Amygdala (tissue), 56 donors: ENCODE measurements at regions not wholly inside any gene's neighbourhood (a gene's known extent, or its start where the extent isn't known, plus 50 kb on each side); places are given as distances from the start of the nearest gene placed in this dataset.
"Not testable (repeated sequence)": the region's sequence is repeated elsewhere in the genome, so short reads cannot be mapped to it uniquely, and the experiment has no call there.

Experiments
- DNase-seq, 56 donors: peaks; one replicate each; lab custom pipeline; 2025; lab: John Stamatoyannopoulos, UW

DNA sequence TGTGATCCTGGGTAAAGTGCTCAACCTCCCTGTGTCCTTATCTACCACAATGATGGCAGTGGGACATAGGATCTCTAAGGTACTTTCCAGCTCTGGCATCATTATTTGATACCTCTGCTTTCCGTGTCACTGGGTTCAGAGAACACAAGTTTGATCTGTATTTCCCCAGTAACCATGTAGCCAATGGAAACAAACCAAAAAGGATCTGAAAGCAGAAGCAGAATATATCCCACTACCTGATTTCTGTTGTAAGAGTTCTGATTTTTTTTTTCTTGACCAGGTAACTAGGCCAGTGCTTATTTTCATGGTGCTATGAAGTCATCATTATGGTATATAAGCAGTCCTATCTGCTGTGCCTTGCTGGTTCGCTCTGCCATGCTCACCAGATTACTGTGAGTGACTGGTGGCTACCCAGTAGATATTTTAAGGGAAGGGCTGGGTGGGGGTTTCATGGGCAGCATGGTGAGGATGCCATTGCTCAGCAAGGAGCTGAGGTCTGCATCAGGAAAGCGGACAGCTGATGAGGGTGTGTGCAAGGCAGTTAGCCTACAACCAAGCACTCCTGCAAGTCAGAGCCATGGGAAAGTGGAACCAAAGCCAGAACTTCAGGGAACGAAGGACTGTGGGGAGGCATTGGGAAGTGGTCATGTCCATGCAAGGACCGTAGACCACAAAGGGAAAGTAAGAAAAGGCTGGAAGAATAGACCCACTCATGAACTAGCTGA, 104.9 kb upstream of the EDEM3 start:
- no peak for DNase-seq

DNA sequence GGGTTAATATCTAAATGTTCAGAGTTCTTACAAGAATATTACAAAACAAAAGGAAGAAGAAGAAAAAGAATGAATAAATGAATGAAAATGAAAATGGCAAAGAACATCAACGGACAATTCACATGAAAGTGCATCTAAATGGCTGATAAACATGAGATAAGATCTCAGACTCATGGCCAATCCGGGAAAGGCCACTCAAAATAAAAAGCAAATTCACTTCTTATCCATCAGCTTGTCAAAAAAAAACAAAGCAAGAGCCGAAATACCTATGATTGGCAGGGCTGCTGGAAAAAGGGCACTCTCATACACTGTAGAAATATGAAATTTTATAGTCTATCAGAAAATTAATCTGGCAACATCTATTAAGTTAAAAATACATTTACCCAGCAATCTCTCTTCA, 103.6 kb upstream of the EDEM3 start:
- no peak for DNase-seq

DNA sequence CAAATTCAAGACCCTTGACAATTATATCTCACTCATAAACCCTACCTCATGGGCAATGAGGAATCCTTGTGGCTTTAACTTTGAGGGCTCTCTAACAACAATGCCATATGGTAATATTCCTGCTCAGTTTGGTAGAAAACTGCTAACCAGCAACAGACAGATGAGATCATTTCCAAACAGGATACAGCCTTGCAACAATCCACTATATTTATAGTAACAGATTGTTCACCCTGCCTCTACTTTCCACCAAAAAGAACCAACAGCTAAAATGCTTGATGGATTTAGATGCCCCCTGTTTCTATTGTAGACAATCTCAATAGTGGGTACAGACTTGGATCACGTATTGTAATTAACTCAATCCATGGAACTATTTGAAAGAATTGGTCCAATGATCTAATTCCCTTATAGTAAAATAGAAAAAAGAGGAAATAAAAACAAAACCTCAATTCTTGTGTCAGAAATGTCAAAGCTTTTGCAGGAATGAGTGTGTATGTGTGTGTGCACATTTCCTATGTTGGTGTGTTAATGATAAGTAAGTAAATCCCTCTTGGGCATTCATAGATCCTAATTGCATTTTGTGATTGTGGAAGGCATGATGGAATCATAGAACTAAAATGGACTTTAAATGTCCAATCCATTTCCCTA, 100.0 kb upstream of the EDEM3 start:
- no peak for DNase-seq

DNA sequence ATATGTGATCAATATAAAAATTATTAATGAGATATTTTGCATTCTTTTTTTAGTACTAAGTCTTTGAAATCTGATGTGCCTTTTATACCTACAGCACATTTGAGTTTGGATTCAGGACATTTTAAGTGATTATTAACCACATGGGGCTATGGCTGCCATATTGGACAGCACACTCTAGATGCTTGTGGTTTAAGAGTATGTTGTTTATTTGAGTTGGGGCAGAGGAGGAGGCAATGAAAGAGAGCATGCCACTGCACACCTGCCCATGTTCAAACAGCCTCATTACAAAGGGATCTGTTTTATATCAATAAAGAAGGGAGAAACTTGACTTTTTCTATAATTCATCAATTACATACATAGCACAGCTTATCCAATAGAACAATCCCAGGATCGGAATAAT, 99.4 kb upstream of the EDEM3 start:
- DNase-seq = no peak

DNA sequence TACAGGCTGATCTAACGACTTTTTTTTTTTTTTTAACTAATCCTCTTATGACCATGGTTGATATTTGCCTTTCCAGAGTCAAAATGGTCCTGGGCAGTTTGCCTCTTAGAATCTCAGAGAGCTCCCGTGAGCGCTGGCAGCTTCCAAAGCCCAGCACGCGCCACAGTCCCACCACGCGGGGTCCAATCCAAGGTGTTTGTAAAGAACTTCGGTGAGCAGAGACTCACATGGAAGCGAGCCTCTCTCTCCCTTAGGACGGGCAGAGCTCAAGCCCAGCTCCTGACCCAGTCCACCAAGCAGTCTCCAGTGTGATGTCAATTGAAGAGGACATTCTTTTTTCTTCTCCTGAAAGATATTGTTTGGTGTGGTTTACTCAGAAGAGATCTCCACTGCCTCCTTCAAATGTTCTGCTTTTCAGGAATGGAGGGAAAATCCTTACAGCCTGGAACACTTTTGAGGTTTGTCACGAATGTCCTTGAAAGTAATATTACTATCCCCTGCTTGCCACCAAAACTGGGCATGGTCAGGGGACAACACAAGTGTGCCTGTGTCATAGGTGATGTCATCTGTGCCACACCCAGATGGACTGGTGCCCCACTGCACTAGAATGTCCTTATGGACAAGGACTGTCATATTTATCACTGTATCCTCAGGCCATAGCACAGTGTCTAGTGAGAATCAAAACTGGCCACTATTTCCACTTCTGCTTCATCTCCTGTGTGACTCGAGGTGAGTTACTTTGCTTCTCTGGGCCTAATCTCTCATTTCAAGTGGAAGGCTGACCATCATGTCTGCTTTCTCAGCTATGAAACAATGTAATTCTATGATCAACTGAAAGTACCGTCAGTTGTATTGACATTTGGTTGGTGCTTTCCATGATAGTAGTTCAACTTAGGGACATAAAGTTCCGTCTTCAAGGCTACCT, 97.4 kb upstream of the EDEM3 start:
- no peak for DNase-seq

DNA sequence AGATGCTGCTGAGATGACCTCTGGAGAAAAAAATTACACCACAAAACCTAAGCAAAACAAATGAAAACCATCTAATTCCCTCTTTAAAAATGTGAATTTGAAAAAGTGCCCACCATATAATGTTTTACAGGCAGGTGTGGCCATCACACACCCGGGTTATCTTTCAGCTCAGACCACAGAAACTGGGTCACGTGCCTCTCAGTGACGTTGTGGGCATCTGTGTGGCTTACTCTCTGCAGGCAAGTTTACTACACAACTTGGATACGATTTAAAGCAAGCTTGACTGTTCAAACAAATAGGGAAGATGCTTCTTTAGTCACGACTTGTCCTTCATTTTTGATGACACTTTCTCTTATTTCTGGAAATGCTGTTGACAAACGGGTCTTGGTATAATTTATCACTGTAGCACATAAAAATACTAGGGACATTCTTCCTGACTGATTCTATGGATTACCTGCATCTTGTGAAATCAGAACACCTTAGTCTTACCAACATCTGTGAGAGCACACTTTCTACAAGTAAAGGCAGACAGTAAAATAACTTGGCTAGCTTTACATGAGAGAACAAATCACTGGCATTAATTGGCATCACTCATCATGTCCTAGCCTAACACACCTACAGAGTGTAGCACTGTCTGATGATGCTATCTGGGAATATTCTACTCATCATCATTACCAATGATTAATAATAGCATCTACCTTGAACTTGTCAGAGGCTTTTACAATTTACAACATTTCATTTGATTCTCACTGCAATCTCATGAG, 89.3 kb upstream of the EDEM3 start:
- no peak for DNase-seq

DNA sequence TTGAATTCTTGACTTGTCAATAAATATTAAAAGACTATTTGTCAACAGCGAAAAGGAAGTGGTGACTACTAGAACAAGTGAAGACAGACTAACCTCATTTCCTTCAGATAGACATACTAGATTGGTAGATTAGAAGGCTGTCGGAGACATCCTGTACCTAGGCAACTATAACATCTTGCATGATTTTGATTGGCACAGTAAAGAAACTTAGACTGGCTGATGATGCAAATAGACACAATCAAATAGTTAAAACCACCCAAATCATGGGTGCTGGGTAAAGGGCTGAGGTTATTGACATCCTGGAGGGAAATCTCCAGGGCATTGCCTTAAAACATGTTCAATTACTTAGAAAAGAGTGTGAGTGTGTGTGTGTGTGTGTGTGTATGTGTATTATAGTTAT, 85.9 kb upstream of the EDEM3 start:
- no peak for DNase-seq

DNA sequence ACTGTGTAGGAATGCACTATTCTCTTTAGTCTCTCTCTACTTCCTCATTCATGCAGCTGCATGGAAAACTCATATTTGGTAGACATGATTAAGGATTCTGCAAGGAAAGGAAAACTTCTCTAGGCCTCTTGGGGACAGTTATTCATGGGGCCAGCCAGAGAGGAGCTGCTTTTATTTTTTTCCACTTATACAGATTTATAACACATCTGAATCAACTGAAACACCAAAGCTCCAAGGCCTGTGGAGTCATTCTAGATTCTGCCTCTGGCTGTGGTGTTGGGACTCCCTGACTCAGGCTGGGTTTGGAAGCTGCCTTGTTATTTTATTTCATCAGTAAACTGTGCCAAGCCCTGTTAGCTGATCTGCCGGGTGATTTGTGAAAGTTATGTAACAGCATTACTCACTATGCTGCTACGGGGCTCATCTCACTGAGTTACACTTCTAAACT, 83.9 kb upstream of the EDEM3 start:
- DNase-seq = peak in 9 of 56 donors; percentile 3 to 44 (median 6)

DNA sequence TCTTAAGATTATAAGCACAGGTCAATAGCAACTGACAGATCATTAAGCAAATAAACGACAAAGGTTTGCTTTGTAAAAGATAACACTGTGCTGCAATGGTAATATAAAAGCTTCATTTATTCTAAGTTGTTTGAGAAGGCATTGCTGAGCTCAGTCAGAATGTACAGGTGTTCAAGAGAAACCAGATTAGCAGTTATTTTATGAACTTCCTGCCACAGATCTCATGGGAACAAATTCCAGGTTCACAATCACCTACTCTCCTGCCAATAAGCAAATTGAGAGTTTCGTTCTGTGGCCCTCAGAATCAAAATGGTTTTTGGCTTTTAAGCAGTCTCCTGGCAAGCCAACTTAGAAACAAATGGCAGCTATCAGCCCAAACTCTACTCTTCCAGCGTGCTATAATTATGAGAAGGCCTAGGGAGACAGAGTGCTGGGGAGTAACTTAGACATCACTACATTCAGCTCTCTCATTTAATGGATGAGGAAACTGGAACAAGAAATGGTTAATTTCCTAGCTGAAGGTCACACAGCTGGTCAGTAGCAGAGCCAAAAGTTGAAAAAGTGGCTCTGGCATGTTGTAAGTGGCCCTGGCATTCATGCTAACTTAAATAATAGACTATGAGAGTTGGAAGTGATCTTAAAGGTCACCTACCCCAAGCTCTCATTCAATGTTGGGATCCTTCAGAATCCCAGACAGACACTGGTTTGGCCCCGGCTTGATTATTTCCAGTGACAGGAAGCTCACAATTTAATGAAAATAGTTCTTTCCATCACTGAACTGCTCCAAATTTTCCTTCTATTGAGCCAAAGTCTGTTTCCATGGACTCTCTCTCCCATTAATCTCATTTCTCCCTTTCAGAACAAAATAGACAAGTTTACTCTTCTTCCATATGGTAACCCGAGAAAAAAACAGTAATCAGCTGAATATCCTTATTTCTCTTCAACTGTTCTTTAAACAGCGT, 82.6 kb upstream of the EDEM3 start:
- no peak for DNase-seq

DNA sequence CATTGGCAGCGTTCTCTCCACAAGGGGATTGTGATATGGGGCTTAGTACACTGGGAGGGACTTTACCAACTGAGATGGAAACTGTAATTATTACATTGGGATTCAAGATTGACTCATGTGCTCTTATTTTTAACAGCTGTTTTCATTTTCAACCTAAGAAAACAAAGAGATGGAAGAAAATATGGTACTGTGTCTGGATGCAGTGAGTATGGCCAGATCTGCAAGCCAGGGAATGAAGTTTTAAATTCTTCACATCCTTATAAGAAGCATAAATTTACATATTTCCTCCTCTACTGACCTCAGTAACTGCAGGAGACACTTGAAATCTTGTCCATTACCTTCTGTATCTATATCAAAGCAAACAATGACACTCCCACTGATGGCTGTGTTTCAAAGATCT, 81.5 kb upstream of the EDEM3 start:
- no peak for DNase-seq

DNA sequence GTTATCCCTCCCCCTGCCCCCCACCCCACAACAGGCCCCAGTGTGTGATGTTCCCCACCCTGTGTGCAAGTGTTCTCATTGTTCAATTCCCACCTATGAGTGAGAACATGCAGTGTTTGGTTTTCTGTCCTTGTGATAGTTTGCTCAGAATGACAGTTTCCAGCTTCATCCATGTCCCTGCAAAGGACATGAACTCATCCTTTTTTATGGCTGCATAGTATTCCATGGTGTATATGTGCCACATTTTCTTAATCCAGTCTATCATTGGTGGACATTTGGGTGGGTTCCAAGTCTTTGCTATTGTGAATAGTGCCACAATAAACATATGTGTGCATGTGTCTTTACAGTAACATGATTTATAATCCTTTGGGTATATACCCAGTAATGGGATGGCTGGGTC, 79.3 kb upstream of the EDEM3 start:
- DNase-seq = not testable (repeated sequence)

DNA sequence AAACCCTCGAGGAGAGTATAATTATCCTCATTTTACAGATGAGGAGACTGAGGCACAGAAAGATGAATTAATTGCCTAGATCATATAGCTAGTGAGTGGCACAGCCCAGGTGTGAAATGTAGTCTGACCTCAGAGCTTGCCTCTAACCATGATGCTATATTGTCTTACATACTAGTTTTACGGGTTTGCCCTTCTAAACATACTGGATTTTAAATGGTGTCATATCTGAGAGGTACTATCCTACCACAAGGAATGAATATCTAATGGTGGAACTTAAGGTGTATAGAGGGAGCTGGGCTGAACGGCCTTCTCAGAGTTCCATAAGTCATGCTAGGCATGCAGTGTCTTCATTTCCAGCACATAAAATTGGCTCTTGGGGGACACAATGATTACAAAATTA, 77.9 kb upstream of the EDEM3 start:
- DNase-seq = no peak

DNA sequence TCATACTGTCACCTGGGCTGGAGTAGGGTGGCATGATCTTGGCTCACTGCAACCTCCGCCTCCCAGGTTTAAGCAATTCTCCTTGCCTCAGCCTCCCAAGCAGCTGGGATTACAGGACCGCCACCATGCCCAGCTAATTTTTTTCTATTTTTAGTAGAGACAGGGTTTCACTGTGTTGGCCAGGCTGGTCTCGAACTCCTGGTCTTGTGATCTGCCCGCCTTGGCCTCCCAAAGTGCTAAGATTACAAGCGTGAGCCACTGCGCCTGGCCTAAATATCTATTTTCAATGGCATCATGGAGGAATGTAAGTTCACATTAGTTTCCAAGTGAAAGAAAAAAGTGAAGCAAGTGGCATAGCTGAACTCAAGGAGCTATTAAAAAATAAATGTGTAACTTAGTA, 74.8 kb upstream of the EDEM3 start:
- not testable (repeated sequence) for DNase-seq

DNA sequence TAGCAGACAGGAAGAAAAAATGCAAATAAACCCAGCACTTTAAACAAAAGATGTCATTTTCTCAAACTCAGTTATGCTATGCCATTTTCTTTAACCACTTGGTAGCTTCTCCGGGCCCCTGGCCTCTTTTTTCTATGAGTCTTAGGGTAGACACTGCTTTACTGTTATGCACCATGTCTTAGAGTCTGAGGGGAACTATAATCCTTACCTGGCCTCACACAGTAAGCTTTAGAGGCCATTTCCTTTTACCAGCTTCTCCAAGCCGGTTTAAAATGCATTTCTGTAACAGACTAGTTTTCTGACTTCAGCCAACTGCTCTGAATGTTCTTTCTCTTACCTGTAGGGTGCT, 73.7 kb upstream of the EDEM3 start:
- no peak for DNase-seq

DNA sequence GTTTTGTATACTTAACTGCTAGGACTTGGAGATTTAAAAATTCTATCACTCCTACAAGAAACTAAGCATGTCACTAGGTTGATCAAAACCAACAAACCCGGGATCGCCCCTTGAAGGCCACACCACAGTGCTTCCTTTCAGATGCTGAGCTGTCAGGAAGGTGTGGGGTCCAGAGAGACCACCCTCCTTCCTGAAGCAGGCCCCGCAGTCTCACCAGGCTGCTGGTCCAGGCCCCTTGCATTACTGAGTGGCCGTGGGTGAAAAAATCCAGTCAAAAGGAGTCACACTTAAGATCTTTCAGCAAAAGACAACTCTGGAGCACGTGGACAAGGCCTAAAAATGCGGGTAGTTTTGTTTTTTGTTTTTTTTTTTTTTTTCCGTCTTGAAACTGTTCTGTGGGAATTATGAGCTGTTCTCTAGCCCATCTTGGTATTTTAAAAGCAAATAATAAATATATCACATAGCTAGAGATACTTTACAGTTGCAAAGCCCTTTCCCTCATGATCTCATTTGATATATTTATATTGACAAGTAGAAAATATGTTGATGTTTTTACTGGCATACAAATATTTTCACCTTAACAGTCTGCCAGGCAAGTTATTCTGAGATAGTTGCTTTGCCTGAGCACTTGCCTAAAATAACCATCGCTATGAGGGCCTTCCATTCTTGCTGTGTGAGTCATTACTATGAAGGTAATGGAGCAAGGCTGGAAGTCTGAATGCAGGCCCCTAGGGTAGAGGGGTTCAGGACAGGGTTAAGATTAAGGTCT, 73.1 kb upstream of the EDEM3 start:
- DNase-seq = no peak

DNA sequence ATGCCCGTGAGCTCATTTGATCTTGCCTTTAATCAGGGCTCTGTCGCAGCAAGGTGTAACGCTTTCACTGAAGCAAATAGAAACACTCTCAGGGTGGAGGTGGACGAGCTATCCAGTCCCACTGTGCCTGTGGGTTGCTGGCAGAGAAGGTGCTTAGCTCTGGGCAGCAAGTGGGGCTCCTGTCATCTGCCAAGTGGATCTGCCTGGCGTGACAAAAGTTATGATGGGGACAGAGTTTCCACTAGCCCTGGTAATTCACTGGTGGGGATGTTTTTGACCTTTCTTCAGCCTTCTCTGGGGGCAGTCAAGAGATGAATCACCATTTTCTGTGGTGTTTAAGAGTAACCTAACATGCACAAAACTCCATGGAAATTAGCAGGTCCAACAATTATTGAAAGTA, 71.3 kb upstream of the EDEM3 start:
- no peak for DNase-seq

DNA sequence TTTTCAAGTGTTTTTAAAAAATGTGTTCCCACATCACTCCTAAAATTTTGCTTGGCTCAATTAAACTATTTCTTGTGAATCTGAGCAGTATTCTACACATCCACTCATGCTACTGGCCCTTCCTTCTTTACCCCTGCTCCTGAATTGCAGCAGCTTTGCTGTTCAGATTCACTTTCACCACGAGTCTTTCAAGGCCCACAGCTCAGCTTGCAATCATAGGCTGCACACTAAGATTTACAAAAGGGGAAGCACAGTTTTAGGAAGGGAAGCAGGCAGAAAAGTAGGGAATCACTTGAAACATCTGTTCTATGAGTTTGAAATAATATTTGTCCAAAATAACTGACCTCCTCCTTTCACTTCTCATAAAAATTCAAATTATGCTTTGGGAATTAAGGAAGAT, 70.9 kb upstream of the EDEM3 start:
- peak in 1 of 56 donors; percentile 11 for DNase-seq

DNA sequence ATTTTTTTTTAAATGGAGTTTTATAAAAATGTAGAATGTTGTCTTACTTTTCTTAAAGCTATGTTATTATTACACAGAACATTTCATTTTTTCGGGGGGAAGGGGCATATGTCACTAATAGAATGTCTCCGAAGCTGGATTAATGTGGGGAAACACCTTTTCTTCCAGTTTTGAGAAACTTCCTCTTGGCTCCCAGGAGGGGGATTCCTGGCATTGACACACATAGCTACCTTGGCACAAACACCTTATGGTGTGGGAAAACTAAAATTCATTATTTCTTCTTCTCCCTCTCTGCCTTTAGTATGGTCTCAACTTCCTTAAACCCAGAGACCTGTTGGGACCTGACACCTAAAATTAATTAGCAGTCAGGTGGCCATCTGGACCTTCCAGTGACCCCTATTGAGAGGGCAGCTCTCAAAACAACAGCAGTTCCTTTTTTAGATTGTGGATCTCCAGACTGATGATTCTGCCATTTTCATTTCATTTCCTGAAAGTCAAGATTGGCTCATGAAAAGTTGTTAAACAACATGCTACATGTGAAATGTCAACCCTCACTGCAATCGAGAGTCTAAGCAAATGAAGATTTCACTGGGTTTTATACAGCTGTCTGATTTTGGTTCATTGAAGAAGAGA, 70.1 kb upstream of the EDEM3 start:
- no peak for DNase-seq
